Right lobe of liver (tissue), 6 donors: ENCODE measurements at regions not wholly inside any gene's neighbourhood (a gene's known extent, or its start where the extent isn't known, plus 50 kb on each side); places are given as distances from the start of the nearest gene placed in this dataset.

Experiments
- ATAC-seq, 4 donors: fragments of 200-7000 bp; cut with Tn5 transposase; one replicate each; pipeline ENCODE4 v1.9.1; 2020; ENCODE audit warnings: mild to moderate bottlenecking in 4 of 4, moderate library complexity in 4 of 4
- DNase-seq, 3 donors: peaks; one replicate each; pipeline ENCODE4 v3.0.0-alpha.2; 2020
- H3K27ac ChIP-seq, 3 donors: fragments of 200-600 bp; one replicate each; pipeline ENCODE4 v1.8.0; 2022
- H3K27me3 ChIP-seq, 2 donors: fragments of 200-600 bp; one replicate each; pipeline ENCODE4 v1.8.0; 2022
- H3K36me3 ChIP-seq, 4 donors: fragments of 200-600 bp; sonication (generic) in 1 of 4; one replicate each; pipeline versions ENCODE4 v1.5.1 to v1.8.0; 2017 to 2022; ENCODE audit warnings: control low read depth in 1 of 4
- H3K4me1 ChIP-seq, 4 donors: fragments of 200-600 bp; sonication (generic) in 1 of 4; one replicate each; pipeline versions ENCODE4 v1.5.1 to v1.8.0; 2017 to 2022; ENCODE audit warnings: control low read depth in 1 of 4
- H3K4me3 ChIP-seq, 3 donors: fragments of 200-600 bp; one replicate each; pipeline ENCODE4 v1.8.0; 2022
- H3K9me3 ChIP-seq, 4 donors: fragments of 200-600 bp; sonication (generic) in 1 of 4; one replicate each; pipeline versions ENCODE4 v1.5.1 to v1.8.0; 2017 to 2022; ENCODE audit warnings: control low read depth in 1 of 4
- POLR2A ChIP-seq: fragments of 450-650 bp; IDR thresholded peaks from one replicate; pipeline ENCODE4 v1.6.1; 2017; ENCODE audit warnings: antibody characterized with exemption, mild to moderate bottlenecking
- WGBS: methylation state at CpG from one replicate; pipeline ENCODE4 v1.1.6; 2018; ENCODE audit warnings: low coverage, low lambda C conversion rate; ENCODE audit not compliant: insufficient coverage; ENCODE audit errors: missing lambda C conversion rate; 5-methylcytosine and 5-hydroxymethylcytosine counted together
- intact Hi-C, 2 donors: fragments of 100-400 bp; cut with DNase I; formaldehyde crosslinking; loops; one replicate each; pipeline versions ENCODE4 v1.11.2 to v1.14.1; 2022
- TF ChIP-seq, protein P1 (sequence below), 4 donors: fragments of 200-600 bp in 3 of 4; fragments of 450-650 bp in 1 of 4; IDR thresholded peaks; one replicate each; pipeline versions ENCODE4 v1.5.1 to v1.8.0; 2016 to 2022; ENCODE audit warnings: antibody characterized with exemption in 4 of 4, mild to moderate bottlenecking in 2 of 4
- donor health status: DM: no; HTN: yes; CAD: no.
- donor health status: DM: no; HTN: no; CAD: no.
- donor health status: DM: no; HTN: no; CAD: no.
- donor health status: DM: no; HTN: yes; CAD: no.
- donor health status: DM: no; HTN: yes; CAD: no.

DNA sequence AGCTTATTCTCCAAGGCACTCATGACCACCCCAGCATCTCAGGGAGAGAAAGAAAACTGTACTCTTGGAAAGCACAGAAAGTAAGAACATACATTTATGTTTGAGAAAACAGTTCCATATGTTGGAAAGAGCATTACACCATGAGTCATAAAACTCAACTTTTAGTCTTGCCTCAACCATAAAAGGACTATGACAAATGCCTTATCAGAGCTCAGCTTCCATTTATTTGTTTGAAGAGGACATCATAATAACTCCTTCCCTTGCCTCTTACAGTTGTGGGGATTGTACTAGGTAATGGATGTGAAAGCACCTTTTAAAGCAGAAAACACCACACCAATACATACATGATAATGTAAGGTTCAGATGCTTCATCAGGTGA is 370.8 kb downstream of the LNPK start:
- intact Hi-C loops: no loop called here
- no peak overlapping the region for H3K4me3 ChIP-seq
- H3K27me3 ChIP-seq: no peaks in the 10 kb centered on the region
- H3K4me1 ChIP-seq: no peaks in the 10 kb centered on the region
- H3K27ac ChIP-seq: no peak overlapping the region
- ATAC-seq: no peak
- no peak for TF ChIP-seq POLR2A
- TF ChIP-seq, protein P1, sequence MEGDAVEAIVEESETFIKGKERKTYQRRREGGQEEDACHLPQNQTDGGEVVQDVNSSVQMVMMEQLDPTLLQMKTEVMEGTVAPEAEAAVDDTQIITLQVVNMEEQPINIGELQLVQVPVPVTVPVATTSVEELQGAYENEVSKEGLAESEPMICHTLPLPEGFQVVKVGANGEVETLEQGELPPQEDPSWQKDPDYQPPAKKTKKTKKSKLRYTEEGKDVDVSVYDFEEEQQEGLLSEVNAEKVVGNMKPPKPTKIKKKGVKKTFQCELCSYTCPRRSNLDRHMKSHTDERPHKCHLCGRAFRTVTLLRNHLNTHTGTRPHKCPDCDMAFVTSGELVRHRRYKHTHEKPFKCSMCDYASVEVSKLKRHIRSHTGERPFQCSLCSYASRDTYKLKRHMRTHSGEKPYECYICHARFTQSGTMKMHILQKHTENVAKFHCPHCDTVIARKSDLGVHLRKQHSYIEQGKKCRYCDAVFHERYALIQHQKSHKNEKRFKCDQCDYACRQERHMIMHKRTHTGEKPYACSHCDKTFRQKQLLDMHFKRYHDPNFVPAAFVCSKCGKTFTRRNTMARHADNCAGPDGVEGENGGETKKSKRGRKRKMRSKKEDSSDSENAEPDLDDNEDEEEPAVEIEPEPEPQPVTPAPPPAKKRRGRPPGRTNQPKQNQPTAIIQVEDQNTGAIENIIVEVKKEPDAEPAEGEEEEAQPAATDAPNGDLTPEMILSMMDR (IDR thresholded peaks at IDR 0.05): no peak
- no peaks in the 10 kb centered on the region for H3K36me3 ChIP-seq
- no peak for DNase-seq
- H3K9me3 ChIP-seq: no peaks in the 10 kb centered on the region

DNA sequence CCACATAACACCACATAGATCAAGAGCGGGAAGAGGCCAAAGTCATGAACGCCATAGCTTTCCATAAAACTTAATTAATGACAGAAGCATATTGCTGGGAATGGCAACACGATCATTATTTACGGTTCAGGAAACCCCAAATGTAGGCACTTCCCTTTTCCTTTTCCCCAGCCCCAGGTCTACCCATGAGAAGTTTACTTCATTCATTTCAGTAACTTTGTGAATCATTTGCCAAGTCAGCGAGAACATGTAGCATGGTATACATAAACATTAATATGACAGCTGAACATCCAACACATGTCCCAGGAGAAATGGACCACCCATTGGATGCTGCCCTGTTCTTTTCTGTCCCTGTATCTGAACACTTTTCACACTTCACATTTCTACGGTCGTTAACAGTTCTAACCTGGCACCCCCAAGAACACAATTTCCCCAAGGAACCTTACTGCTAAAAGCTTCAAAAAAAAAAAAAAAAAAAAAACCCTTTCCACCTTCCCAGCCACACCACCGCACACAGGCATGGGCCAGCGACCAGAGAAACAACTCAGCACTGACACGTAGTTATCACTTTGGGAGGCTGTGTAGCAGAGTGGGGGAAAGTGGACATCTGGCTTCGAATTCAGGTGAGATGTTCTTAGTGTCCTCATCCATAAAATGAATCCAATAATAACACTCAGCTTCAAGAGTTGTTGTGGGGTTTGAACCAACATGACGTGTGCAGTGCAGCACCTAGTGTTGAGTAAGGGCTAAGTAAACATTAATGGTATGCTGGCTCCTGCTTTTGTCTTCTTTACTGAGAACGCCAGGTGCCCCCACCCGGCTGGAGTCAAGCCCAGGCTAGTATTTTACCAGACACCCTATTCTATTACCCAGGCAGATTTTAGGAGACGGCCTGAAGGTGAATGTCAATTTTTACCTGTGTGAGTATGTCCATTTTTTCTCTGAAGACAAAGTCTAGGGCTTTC is 371.5 kb downstream of the LNPK start:
- no peak overlapping the region for H3K27ac ChIP-seq
- peak in 3 of 4 donors; percentile 53 to 88 (median 60) for ATAC-seq
- no peaks in the 10 kb centered on the region for H3K36me3 ChIP-seq
- 46% methylated on average over 15 of the region's 15 CpGs for WGBS
- no peaks in the 10 kb centered on the region for H3K4me1 ChIP-seq
- no peak overlapping the region for H3K4me3 ChIP-seq
- intact Hi-C loops: no loop called here
- DNase-seq: peak in 1 of 3 donors; percentile 28
- TF ChIP-seq, protein P1 (IDR thresholded peaks at IDR 0.05): peak in 3 of 4 donors; percentile 10 to 18 (median 12)
- TF ChIP-seq POLR2A: no peak
- H3K27me3 ChIP-seq: no peaks in the 10 kb centered on the region
- H3K9me3 ChIP-seq: no peaks in the 10 kb centered on the region

DNA sequence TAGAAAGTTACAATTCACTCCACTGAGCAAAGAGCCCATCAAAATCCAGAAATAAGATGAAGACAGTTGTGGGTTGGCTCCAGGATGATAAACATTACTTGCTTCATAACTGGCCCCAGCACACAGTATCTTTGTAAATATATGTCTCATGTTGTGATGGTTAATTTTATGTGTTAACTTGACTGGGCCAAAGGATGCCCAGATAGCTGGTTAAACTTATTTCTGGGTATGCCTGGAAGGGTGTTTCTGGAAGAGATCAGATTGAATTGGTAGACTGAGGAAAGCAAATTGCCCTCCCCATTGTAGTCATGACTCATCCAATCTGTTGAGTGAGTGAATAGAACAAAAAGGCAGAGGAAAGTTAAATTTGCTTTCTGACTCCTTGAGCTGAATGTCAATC is 373.8 kb downstream of the LNPK start:
- H3K27me3 ChIP-seq: no peaks in the 10 kb centered on the region
- no peak overlapping the region for H3K27ac ChIP-seq
- TF ChIP-seq POLR2A: no peak
- TF ChIP-seq, protein P1 (IDR thresholded peaks at IDR 0.05): no peak
- H3K36me3 ChIP-seq: no peaks in the 10 kb centered on the region
- ATAC-seq (no peak), DNase-seq (no peak)
- H3K4me3 ChIP-seq: no peak overlapping the region
- H3K4me1 ChIP-seq: no peaks in the 10 kb centered on the region
- H3K9me3 ChIP-seq: no peaks in the 10 kb centered on the region
- intact Hi-C loops: no loop called here

DNA sequence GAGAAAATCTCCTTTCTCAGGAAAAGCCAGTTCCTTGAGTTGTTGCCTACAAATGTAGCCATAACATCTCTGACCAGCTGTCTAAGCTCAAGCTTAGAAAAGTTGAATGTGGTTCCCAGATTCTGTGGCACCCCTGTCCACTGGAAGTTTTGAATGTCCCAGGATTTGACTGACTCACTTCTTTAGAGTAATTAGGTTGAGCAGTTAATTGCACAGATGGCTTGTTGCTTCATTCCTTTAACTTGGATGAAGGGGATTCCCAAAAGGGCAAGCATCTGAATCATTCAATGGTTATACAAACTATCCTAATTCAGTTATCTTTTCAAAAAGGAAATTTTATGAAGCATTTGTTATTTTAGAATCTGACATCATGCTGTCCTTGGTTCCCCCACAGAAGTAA is 374.7 kb downstream of the LNPK start:
- H3K4me1 ChIP-seq: no peaks in the 10 kb centered on the region
- intact Hi-C loops: no loop called here
- H3K4me3 ChIP-seq: no peak overlapping the region
- TF ChIP-seq, protein P1 (IDR thresholded peaks at IDR 0.05): no peak
- TF ChIP-seq POLR2A: no peak
- no peak overlapping the region for H3K27ac ChIP-seq
- H3K9me3 ChIP-seq: no peaks in the 10 kb centered on the region
- no peaks in the 10 kb centered on the region for H3K27me3 ChIP-seq
- no peaks in the 10 kb centered on the region for H3K36me3 ChIP-seq
- ATAC-seq: no peak
- no peak for DNase-seq

DNA sequence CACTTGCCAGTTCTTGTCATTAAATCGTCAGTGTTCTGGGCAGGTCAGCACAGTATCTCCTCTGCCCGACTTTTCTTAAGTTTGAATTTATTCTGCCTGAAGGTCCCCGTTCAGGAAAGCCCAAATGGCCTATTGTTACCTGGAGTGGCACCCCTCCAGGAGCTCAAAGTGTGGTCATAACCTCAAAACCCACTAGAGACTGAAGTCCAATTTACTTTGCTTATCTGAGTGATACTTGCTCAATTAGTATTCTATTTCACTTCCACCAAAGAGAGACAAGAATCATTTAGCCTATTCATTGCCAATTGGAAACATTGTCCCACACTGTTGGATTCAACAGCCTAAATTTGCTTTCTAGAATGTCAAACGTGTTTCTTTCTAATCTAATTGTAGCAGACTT is 375.3 kb downstream of the LNPK start:
- Histone ChIP-seq H3K4me3 (no peak overlapping the region), H3K9me3 (no peaks in the 10 kb centered on the region), H3K36me3 (no peaks in the 10 kb centered on the region), H3K4me1 (no peaks in the 10 kb centered on the region), H3K27ac (no peak overlapping the region), H3K27me3 (no peaks in the 10 kb centered on the region)
- intact Hi-C loops: no loop called here
- TF ChIP-seq, protein P1 (IDR thresholded peaks at IDR 0.05): no peak
- TF ChIP-seq POLR2A: no peak
- DNase-seq (peak in 1 of 3 donors; percentile 22), ATAC-seq (peak in 3 of 4 donors; percentile 44 to 84 (median 51))
- 39% methylated on average over 4 of the region's 4 CpGs for WGBS
